Right cardiac atrium (tissue), 5 donors: ENCODE measurements at regions not wholly inside any gene's neighbourhood (a gene's known extent, or its start where the extent isn't known, plus 50 kb on each side); places are given as distances from the start of the nearest gene placed in this dataset.
A peak's percentile ranks its signal among the peaks of the same experiment; 100 is the strongest.

Experiments
- ATAC-seq, 2 donors: fragments of 200-7000 bp; cut with Tn5 transposase; one replicate each; pipeline versions ENCODE4 v1.8.0 to v1.9.1; 2020; ENCODE audit warnings: moderate library complexity in 2 of 2, mild to moderate bottlenecking in 1 of 2
- DNase-seq, 3 donors: peaks; one replicate each; pipeline ENCODE4 v3.0.0-alpha.2; 2020
- H3K27ac ChIP-seq: one replicate; pipeline ENCODE4 v1.5.1; 2013; ENCODE audit warnings: mild to moderate bottlenecking, low read length, control low read depth, moderate library complexity
- H3K27me3 ChIP-seq: one replicate; pipeline ENCODE4 v1.6.1; 2013; ENCODE audit not compliant: control insufficient read depth, insufficient read depth
- H3K4me1 ChIP-seq: one replicate; pipeline ENCODE4 v1.6.1; 2013; ENCODE audit warnings: low read length; ENCODE audit not compliant: control insufficient read depth, insufficient read depth
- H3K4me3 ChIP-seq: one replicate; pipeline ENCODE4 v1.5.1; 2013; ENCODE audit warnings: low read length, control low read depth
- H3K9me3 ChIP-seq: one replicate; pipeline ENCODE4 v1.6.1; 2013; ENCODE audit warnings: low read length; ENCODE audit not compliant: control insufficient read depth
- WGBS: extraction: QIAGEN DNeasy Blood & Tissue Kit; methylation state at CpG from one replicate; pipeline ENCODE4 v1.1.7; 2013; 5-methylcytosine and 5-hydroxymethylcytosine counted together
- intact Hi-C, 4 donors: fragments of 100-400 bp; cut with DNase I; formaldehyde crosslinking; loops; one replicate each; pipeline versions ENCODE4 v1.11.0 to v1.14.0; 2022 to 2023
- donor health status: healthy with polysubstance abuse.
- donor health status: DM: no; HTN: yes; CAD: no.
- donor health status: DM: no; HTN: no; CAD: no.
- donor health status: DM: no; HTN: yes; CAD: no; lungs with severe emphysema.
- donor health status: DM: yes; HTN: yes; CAD: no.

DNA sequence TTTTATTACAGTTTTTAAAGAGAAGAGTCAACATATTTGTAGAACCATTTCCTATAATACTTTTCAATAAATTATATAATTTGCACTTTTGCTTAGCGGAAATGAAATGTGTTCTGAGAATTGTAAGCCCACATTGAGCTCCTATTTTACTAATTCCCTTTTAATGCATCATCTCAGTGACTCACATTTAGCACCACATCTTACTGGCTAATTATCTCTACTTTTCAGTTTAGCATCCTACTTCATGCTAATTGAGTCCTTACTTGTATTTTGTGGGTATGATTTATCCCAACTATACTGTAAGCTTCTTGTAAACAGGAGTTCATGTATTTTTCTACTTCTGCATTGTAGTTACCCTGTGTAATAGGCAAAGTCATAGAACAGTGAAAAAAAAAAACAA lies 67.5 kb downstream of the TMX1 start:
- H3K4me3 ChIP-seq = no peak overlapping the region
- WGBS = 94% methylated on average over 1 of the region's 1 CpG
- intact Hi-C loops = no loop called here
- DNase-seq = no peak
- no peaks in the 10 kb centered on the region for H3K4me1 ChIP-seq
- H3K27me3 ChIP-seq = no peaks in the 10 kb centered on the region
- no peaks in the 10 kb centered on the region for H3K9me3 ChIP-seq
- no peak for ATAC-seq
- H3K27ac ChIP-seq = no peak overlapping the region

DNA sequence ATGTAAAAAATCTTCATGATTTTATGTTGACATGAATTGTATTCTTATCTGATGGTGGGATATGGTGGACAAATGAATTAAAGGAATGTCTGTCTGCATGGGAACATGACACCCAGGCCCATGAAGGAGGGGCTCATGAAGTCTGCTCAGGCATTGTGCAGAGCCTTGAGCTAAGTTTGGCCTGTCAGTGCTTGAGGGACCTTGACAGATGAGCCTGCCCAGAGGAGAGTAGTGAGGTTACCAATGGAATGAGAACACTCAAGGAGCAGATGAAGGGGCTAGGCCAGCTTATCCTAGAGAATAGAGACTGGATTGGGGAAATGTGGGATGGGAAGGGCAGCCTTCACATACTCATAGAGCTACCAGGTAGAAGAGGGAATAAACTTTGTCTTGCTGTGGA lies 68.8 kb downstream of the TMX1 start:
- Histone ChIP-seq H3K9me3 (no peaks in the 10 kb centered on the region), H3K4me3 (no peak overlapping the region), H3K27ac (no peak overlapping the region), H3K4me1 (no peaks in the 10 kb centered on the region), H3K27me3 (no peaks in the 10 kb centered on the region)
- intact Hi-C loops = no loop called here
- DNase-seq = no peak
- ATAC-seq = no peak

- intact Hi-C loops = no loop called here
- ATAC-seq = peak; percentile 59 to 64
- Histone ChIP-seq H3K4me3 (no peak overlapping the region), H3K27ac (no peak overlapping the region), H3K27me3 (no peaks in the 10 kb centered on the region), H3K4me1 (no peaks in the 10 kb centered on the region), H3K9me3 (no peaks in the 10 kb centered on the region)
- WGBS = 41% methylated on average over 1 of the region's 1 CpG
- no peak for DNase-seq
These were observed 70.5 kb downstream of the TMX1 start for GRCh38 chr14:51310505-51310944.

GRCh38 chr14:51314321-51315015 lies 74.4 kb downstream of the TMX1 start:
- Histone ChIP-seq H3K27ac (no peak overlapping the region), H3K4me1 (peaks cover 2% of the 10 kb centered on the region), H3K27me3 (no peaks in the 10 kb centered on the region), H3K4me3 (no peak overlapping the region), H3K9me3 (no peaks in the 10 kb centered on the region)
- 93% methylated on average over 4 of the region's 4 CpGs for WGBS
- intact Hi-C loops = no loop called here
- no peak for DNase-seq
- ATAC-seq = no peak

DNA sequence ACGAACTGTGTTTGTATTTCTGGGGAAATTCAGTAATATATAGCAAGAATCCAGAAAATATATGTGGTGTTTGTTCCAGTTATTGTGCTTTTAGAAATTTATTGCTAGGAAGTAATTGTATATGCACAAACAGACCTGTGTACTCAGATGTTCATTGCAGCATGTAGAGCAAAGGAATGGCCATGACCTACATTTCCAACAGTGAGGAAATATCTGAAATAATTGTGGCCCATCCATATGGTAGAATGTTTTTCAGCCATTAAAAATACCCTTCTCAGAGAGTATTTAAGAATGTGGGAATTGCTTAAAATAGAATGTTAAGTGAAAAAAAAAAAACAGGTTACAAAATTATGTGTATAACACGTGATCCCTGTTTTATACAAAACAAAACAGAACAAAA lies 77.3 kb downstream of the TMX1 start:
- ATAC-seq (no peak), DNase-seq (no peak)
- intact Hi-C loops = no loop called here
- no peak overlapping the region for H3K27ac ChIP-seq
- 82% methylated on average over 2 of the region's 2 CpGs for WGBS
- no peak overlapping the region for H3K4me3 ChIP-seq
- peaks cover 4% of the 10 kb centered on the region for H3K4me1 ChIP-seq
- H3K9me3 ChIP-seq = no peaks in the 10 kb centered on the region
- H3K27me3 ChIP-seq = no peaks in the 10 kb centered on the region

- intact Hi-C loops = no loop called here
- DNase-seq (no peak), ATAC-seq (peak; percentile 47 to 64)
- H3K4me3 ChIP-seq = no peak overlapping the region
- no peaks in the 10 kb centered on the region for H3K9me3 ChIP-seq
- H3K4me1 ChIP-seq = peaks cover 4% of the 10 kb centered on the region
- no peaks in the 10 kb centered on the region for H3K27me3 ChIP-seq
- peak overlapping the region; percentile 9 for H3K27ac ChIP-seq
- 23% methylated on average over 6 of the region's 6 CpGs for WGBS
These were observed 79.0 kb downstream of the TMX1 start for GRCh38 chr14:51318813-51319597.

GRCh38 chr14:51321036-51321435 lies 81.0 kb downstream of the TMX1 start:
- Histone ChIP-seq H3K27ac (no peak overlapping the region), H3K4me1 (peaks cover 4% of the 10 kb centered on the region), H3K9me3 (no peaks in the 10 kb centered on the region), H3K4me3 (no peak overlapping the region), H3K27me3 (no peaks in the 10 kb centered on the region)
- DNase-seq (no peak), ATAC-seq (no peak)
- WGBS = 98% methylated on average over 3 of the region's 3 CpGs
- intact Hi-C loops = no loop called here

DNA sequence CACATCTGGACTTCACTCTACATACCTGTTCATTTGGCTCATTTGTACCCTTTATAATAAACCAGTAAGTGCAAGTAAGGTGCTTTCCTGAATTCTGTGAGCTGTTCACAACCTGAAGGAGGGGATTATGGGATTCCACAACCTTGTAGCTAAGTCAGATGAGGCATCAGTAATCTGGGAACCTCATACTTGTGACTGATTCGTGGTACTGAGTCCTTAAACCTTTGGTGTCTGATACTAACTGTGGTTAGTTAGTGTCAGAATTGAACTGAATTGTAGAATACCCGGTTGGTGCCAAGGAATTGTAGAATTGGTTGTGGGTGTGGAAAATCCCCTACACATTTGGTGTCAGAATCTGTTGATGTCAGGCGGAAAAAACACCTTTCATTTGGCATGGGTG lies 83.4 kb downstream of the TMX1 start:
- intact Hi-C loops = no loop called here
- H3K27me3 ChIP-seq = no peaks in the 10 kb centered on the region
- no peak overlapping the region for H3K27ac ChIP-seq
- 88% methylated on average over 3 of the region's 3 CpGs for WGBS
- no peak for ATAC-seq
- no peak for DNase-seq
- H3K9me3 ChIP-seq = no peaks in the 10 kb centered on the region
- no peak overlapping the region for H3K4me3 ChIP-seq
- H3K4me1 ChIP-seq = peaks cover 4% of the 10 kb centered on the region

DNA sequence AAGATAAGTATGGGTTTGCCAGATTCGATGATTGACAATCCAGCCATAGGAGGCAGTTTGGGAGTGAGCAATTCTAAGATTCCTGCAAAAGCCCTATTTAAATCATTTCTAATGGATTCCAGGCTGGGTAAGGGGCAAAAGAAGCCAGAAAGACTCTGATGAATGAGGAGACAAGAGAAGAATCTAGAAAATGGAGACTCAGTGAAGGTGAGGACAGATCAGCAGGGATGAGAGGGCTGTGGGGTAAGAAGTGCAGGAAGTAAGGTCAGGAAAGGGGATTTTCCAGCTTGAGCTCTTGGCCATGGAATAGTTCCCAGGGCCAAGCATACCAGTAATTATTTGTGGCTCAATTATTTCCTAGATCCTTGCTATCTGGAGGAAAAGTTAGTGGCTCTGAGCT lies 87.3 kb downstream of the TMX1 start:
- no peaks in the 10 kb centered on the region for H3K27me3 ChIP-seq
- H3K4me1 ChIP-seq = no peaks in the 10 kb centered on the region
- ATAC-seq (no peak), DNase-seq (no peak)
- no peaks in the 10 kb centered on the region for H3K9me3 ChIP-seq
- 58% methylated on average over 1 of the region's 1 CpG for WGBS
- no peak overlapping the region for H3K4me3 ChIP-seq
- intact Hi-C loops = no loop called here
- no peak overlapping the region for H3K27ac ChIP-seq

DNA sequence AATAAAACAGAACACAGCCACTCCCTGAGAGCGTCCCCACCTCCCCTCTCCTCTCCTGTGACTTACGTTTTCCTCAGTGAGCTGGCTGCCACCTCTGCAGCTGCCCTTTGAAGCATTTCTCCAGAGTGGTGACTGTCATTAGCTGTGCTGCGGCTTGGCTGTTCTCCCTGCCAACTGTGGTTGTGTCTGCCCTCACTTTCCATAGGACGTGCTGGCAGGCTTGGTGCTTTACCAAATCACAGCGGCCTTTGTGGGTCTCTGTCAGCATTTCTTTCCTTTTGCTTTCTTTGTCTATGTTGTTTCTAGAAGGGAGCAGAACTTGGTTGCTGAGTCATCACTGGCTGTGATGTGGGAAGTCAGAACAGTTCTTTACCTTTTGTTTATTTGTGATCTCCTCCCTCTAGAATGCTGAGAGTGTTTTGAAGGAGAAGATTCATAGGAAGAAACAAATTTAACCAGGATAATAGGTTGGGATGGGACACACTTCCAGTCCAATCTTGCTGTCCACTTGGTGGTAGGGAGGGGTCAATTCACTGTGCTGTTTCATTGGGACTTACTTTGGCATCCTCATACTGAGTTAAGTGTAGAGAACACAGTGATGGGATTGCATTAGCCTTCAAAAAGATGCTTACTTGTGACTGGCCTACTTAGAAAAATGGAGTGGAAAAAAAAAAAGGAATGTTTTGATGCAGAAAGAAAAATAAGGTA lies 88.2 kb downstream of the TMX1 start:
- Histone ChIP-seq H3K27ac (no peak overlapping the region), H3K4me1 (no peaks in the 10 kb centered on the region), H3K4me3 (no peak overlapping the region), H3K9me3 (no peaks in the 10 kb centered on the region), H3K27me3 (no peaks in the 10 kb centered on the region)
- ATAC-seq (peak; percentile 63 to 75), DNase-seq (peak in 2 of 3 donors; percentile 28 to 56)
- intact Hi-C loops = no loop called here
- 32% methylated on average over 5 of the region's 5 CpGs for WGBS

DNA sequence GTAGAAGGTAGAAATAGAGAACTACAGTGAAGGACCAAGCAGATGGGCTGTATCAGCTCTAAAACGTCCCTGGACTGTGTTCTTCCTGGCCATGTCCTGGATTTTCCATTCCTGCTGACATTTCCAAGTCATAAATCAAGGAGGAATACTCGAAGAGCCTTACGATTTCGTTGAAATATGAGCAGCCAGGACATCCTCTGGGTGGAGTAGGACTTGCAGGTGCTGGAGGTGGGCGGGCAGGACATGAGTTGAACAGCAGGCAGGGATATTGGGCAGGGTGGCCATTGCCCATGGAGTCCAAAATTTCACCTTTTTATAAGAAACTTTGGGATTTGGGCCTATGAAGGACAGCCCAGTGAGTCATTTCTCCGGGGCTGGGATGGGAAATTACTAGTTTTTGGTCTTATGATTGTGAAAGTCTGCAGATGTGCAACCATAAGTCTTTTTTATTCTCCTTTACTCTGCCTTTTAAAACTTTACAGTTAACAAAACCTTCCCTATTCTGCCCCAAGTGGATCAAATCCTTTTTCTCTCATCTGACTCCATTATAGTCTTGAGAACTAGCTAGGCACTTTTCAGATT lies 88.8 kb downstream of the TMX1 start:
- ATAC-seq (peak in 1 of 2 donors; percentile 52), DNase-seq (no peak)
- Histone ChIP-seq H3K4me1 (no peaks in the 10 kb centered on the region), H3K9me3 (no peaks in the 10 kb centered on the region), H3K27ac (peak overlapping the region; percentile 36), H3K27me3 (no peaks in the 10 kb centered on the region), H3K4me3 (no peak overlapping the region)
- intact Hi-C loops = no loop called here
- 49% methylated on average over 6 of the region's 6 CpGs for WGBS
